Mucosa of stomach (tissue), 1 donor: ENCODE measurements at regions not wholly inside any gene's neighbourhood (a gene's known extent, or its start where the extent isn't known, plus 50 kb on each side); places are given as distances from the start of the nearest gene placed in this dataset.

ENCODE experiments used
- H3K27me3 ChIP-seq: one replicate; pipeline ENCODE4 v1.7.0; 2013; ENCODE audit warnings: mild to moderate bottlenecking, low read length; ENCODE audit not compliant: control insufficient read depth, insufficient read depth
- H3K36me3 ChIP-seq: one replicate; pipeline ENCODE4 v1.7.0; 2013; ENCODE audit warnings: low read length; ENCODE audit not compliant: control insufficient read depth, insufficient read depth
- H3K4me1 ChIP-seq: one replicate; pipeline ENCODE4 v1.7.0; 2013; ENCODE audit warnings: mild to moderate bottlenecking, low read length; ENCODE audit not compliant: control insufficient read depth, insufficient read depth
- H3K4me3 ChIP-seq: one replicate; pipeline ENCODE4 v1.7.0; 2013; ENCODE audit warnings: low read length
- H3K9ac ChIP-seq: one replicate; pipeline ENCODE4 v1.7.0; 2013; ENCODE audit warnings: mild to moderate bottlenecking, low read length, moderate library complexity
- H3K9me3 ChIP-seq: one replicate; pipeline ENCODE4 v1.7.0; 2013; ENCODE audit warnings: mild to moderate bottlenecking, low read length, moderate library complexity; ENCODE audit not compliant: control insufficient read depth
- donor health status: Pancreatic carcinoma.

DNA sequence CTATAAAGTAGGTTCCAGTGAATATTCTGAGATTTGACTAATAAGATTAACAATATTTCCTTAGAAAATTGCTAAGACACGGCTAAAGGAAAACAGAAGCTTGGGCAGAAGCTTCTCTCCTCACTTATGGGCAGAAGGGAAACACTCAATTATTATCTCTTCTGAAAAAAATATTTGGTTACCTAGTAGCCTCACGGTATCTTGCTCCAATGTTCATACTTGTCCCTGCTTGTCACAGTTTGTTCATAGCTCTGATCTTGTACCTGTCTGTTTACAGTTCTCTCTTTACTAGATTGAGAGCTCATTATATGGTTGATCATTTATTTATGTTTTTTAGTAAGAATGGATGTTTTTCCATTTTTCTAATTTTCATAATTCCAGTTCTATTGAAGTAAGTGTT, 458.0 kb upstream of the ATP2B1 start:
- Histone ChIP-seq H3K9me3 (no peaks in the 10 kb centered on the region), H3K27me3 (no peaks in the 10 kb centered on the region)

GRCh38 chr12:90166012-90166411, 457.4 kb upstream of the ATP2B1 start:
- Histone ChIP-seq H3K4me3 (no peak overlapping the region), H3K4me1 (no peaks in the 10 kb centered on the region), H3K27me3 (no peaks in the 10 kb centered on the region), H3K36me3 (no peaks in the 10 kb centered on the region), H3K9ac (no peak overlapping the region), H3K9me3 (no peaks in the 10 kb centered on the region)

More for the DNA sequence above, 458.0 kb upstream of the ATP2B1 start:
- no peak overlapping the region for H3K9ac ChIP-seq
- H3K36me3 ChIP-seq, result no peaks in the 10 kb centered on the region
- H3K4me1 ChIP-seq, result no peaks in the 10 kb centered on the region
- H3K4me3 ChIP-seq, result no peak overlapping the region

DNA sequence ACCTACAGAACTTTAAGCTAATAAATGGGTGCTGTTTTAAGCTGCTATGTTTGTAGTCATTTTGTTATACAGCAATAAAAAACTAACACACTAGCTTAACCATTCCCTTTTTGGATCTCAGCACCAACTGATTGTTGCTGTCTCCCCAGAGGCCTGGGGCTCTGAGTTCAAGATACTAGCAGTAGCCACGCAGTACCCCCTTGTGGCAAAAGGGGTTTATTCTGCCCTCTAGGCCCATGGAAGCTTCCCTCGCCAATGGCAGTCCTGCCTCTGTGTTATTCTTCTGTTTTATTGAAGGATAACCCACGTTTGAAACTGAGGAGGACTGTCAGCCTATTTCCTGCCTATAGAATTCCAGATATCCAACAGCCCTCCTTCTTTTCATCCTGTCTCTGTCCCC, 455.3 kb upstream of the ATP2B1 start:
- H3K9ac ChIP-seq, result no peak overlapping the region
- H3K4me3 ChIP-seq, result no peak overlapping the region
- no peaks in the 10 kb centered on the region for H3K9me3 ChIP-seq
- no peaks in the 10 kb centered on the region for H3K27me3 ChIP-seq
- H3K36me3 ChIP-seq, result no peaks in the 10 kb centered on the region
- H3K4me1 ChIP-seq, result no peaks in the 10 kb centered on the region

GRCh38 chr12:90153827-90154226, 445.2 kb upstream of the ATP2B1 start:
- Histone ChIP-seq H3K4me1 (no peaks in the 10 kb centered on the region), H3K9ac (no peak overlapping the region), H3K4me3 (no peak overlapping the region), H3K36me3 (no peaks in the 10 kb centered on the region), H3K27me3 (no peaks in the 10 kb centered on the region), H3K9me3 (no peaks in the 10 kb centered on the region)

GRCh38 chr12:90152897-90153624, 444.4 kb upstream of the ATP2B1 start:
- H3K27me3 ChIP-seq, result no peaks in the 10 kb centered on the region
- H3K4me1 ChIP-seq, result no peaks in the 10 kb centered on the region
- no peaks in the 10 kb centered on the region for H3K9me3 ChIP-seq
- H3K9ac ChIP-seq, result no peak overlapping the region
- no peaks in the 10 kb centered on the region for H3K36me3 ChIP-seq
- no peak overlapping the region for H3K4me3 ChIP-seq

DNA sequence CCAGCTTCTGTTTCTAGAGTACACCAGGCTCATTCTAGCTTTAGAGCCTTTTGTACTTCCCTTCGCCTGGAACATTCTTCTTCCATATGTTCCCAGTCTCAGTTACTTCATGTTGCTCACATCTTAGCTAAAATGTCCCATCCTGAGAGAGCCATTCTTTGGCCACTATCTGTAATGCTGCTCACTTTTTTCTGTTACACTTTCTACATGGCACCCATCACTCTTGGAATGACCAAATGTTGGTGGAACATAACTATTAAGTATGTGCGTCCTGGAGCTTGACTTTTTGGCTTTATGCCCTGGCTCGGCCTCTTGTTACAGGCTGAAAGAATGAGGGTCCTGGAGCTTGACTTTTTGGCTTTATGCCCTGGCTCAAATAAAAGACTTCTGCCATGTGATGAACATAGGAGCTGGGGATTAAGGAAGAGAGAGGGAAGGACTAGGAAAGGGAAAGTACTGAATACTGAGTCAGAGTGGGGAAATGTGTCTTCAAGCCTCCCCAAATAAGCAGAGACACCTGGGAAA, 442.9 kb upstream of the ATP2B1 start:
- H3K27me3 ChIP-seq, result no peaks in the 10 kb centered on the region
- no peak overlapping the region for H3K9ac ChIP-seq
- H3K9me3 ChIP-seq, result no peaks in the 10 kb centered on the region
- H3K4me3 ChIP-seq, result no peak overlapping the region
- H3K36me3 ChIP-seq, result no peaks in the 10 kb centered on the region
- H3K4me1 ChIP-seq, result no peaks in the 10 kb centered on the region

DNA sequence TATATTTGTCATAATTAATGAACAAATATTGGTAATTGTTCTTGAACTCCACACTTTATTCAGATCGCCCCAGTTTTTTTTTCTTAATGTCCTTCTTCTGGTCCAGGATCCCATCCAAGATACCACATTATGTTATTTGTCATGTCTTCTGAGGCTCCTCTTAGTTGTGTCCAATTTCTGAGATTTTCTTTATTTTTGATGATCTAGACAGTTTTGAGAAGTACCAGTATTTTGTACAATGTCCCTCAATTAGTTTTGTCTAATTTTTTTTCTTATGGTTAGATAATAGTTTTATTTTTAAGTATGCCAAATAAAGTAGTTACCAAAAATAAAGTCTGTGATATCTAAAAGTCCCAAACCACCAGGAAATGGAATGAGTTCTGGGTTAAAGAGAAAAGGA, 440.8 kb upstream of the ATP2B1 start:
- Histone ChIP-seq H3K4me3 (no peak overlapping the region), H3K9ac (no peak overlapping the region), H3K9me3 (no peaks in the 10 kb centered on the region), H3K27me3 (no peaks in the 10 kb centered on the region), H3K4me1 (no peaks in the 10 kb centered on the region), H3K36me3 (no peaks in the 10 kb centered on the region)

DNA sequence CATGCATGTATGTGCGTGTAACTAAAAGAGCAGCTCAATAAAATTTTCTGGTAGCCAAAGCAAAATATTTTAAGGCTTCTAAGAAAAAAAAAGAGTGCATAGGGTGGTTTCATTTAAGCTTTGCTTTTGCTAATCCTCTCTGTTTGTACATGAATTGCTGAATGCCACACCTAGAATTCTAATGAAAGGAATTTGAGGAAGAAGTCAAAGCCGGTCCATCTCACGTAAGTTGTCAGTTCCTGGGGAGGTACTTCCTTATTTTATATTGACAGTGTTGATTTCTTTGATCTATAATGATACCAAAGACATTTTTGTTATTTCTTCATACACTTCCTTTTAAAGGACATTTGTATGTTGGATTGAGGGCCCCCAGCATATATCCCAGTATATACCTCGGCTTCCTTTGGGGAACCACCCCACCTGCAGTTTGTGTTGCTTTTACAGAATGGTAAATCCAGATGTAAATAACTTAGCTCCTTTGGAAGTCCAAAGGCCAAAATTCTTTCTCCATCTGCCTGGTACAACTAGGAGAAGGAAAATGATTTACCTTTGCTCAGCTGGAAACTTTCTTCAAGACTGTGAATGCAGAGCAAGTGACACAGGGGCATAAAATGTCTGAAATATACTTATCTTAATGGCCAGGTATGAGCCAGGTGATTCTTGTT, 420.9 kb upstream of the ATP2B1 start:
- H3K4me3 ChIP-seq, result no peak overlapping the region
- no peaks in the 10 kb centered on the region for H3K27me3 ChIP-seq
- no peak overlapping the region for H3K9ac ChIP-seq
- H3K4me1 ChIP-seq, result no peaks in the 10 kb centered on the region
- no peaks in the 10 kb centered on the region for H3K9me3 ChIP-seq
- no peaks in the 10 kb centered on the region for H3K36me3 ChIP-seq

GRCh38 chr12:90128526-90128925, 419.9 kb upstream of the ATP2B1 start:
- Histone ChIP-seq H3K4me3 (no peak overlapping the region), H3K9ac (no peak overlapping the region)

DNA sequence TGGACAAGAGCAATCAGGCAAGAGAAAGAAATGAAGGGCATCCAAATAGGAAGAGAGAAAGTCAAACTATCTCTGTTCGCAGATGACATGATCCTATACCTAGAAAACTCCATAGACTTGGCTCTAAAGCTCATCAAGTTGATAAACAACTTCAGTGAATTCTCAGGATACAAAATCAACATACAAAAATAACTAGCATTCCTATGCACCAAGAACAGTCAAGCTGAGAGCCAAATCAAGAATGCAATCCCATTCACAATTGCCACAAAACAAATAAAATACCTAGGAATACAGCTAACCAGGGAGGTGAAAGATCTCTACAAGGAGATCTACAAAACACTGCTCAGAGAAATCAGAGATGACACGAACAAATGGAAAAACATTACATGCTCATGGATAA, 417.5 kb upstream of the ATP2B1 start:
- Histone ChIP-seq H3K27me3 (no peaks in the 10 kb centered on the region), H3K4me1 (no peaks in the 10 kb centered on the region)

More at GRCh38 chr12:90128526-90128925, 419.9 kb upstream of the ATP2B1 start:
- H3K36me3 ChIP-seq, result no peaks in the 10 kb centered on the region
- no peaks in the 10 kb centered on the region for H3K27me3 ChIP-seq
- H3K9me3 ChIP-seq, result no peaks in the 10 kb centered on the region
- H3K4me1 ChIP-seq, result no peaks in the 10 kb centered on the region

DNA sequence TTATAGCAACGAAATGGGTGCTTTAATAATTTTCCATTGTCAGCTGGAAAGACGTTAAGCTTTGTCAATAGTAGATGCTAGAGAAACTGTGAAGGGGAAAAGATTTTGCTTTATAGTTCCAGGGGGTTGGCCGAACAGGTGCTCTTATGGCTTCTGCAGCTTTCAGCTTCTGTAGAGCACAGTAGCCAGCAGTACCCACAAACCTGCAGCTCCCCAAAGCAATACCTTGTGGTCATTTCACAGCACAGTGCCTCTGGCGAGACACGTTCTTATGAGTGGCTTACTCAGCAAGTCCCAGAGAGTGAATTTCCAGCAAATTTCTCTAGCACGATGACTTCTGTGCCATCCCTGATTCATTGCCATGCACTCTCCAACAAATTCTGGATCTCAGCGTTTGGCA, 416.3 kb upstream of the ATP2B1 start:
- Histone ChIP-seq H3K4me1 (no peaks in the 10 kb centered on the region), H3K27me3 (no peaks in the 10 kb centered on the region), H3K9me3 (no peaks in the 10 kb centered on the region), H3K4me3 (no peak overlapping the region), H3K9ac (no peak overlapping the region), H3K36me3 (no peaks in the 10 kb centered on the region)

More for the DNA sequence above, 417.5 kb upstream of the ATP2B1 start:
- H3K36me3 ChIP-seq, result no peaks in the 10 kb centered on the region
- no peak overlapping the region for H3K4me3 ChIP-seq
- H3K9me3 ChIP-seq, result no peaks in the 10 kb centered on the region
- no peak overlapping the region for H3K9ac ChIP-seq

DNA sequence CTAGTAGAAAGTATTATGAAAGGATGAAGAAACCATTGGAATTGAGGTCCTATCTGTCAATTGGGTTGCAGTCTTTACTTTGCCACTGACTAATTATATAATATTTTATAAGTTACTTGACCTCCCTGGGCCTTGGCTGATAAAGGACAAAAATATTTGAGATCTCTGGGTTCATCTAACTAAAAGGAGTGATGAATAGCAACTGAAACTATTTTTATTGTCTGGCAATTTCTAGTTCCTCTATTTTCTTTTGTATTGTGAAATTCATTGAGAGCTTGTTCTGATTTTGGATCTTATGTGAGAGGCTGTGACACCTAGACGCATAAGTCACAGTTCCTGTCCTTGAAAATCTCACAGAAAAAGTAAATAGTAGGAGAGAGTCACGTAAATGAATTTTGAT, 415.7 kb upstream of the ATP2B1 start:
- Histone ChIP-seq H3K4me1 (no peaks in the 10 kb centered on the region), H3K4me3 (no peak overlapping the region), H3K9me3 (no peaks in the 10 kb centered on the region), H3K27me3 (no peaks in the 10 kb centered on the region), H3K36me3 (no peaks in the 10 kb centered on the region), H3K9ac (no peak overlapping the region)
